BLaER1 treated with 17β-estradiol and CSF1 and Interleukin-3, amounts not matched to agents 10 nM and 100 nM (cell line): ENCODE measurements at regions not wholly inside any gene's neighbourhood (a gene's known extent, or its start where the extent isn't known, plus 50 kb on each side); places are given as distances from the start of the nearest gene placed in this dataset.
"Not testable (repeated sequence)": the region's sequence is repeated elsewhere in the genome, so short reads cannot be mapped to it uniquely, and the experiment has no call there.

Experiments used
- H3K27ac ChIP-seq, 11 experiments: shearing (Covaris generic); formaldehyde crosslinking; 2 replicates each; pipeline ENCODE4 v1.8.1; 2022
- H3K27me3 ChIP-seq, 11 experiments: shearing (Covaris generic); formaldehyde crosslinking; 2 replicates each; pipeline ENCODE4 v1.8.1; 2022
- H3K36me3 ChIP-seq, 11 experiments: shearing (Covaris generic); formaldehyde crosslinking; 2 replicates each; pipeline ENCODE4 v1.8.1; 2022
- H3K4me1 ChIP-seq, 10 experiments: shearing (Covaris generic); formaldehyde crosslinking; 2 replicates each; pipeline ENCODE4 v1.8.1; 2022
- H3K4me2 ChIP-seq, 11 experiments: shearing (Covaris generic); formaldehyde crosslinking; 2 replicates each; pipeline ENCODE4 v1.8.1; 2022
- H3K4me3 ChIP-seq, 10 experiments: shearing (Covaris generic); formaldehyde crosslinking; 2 replicates each; pipeline ENCODE4 v1.8.1; 2022
- H3K9ac ChIP-seq, 11 experiments: shearing (Covaris generic); formaldehyde crosslinking; 2 replicates each; pipeline ENCODE4 v1.8.1; 2022
- H3K9me3 ChIP-seq, 11 experiments: shearing (Covaris generic); formaldehyde crosslinking; replicated peaks in 1 of 11; 2 replicates each; pipeline ENCODE4 v1.8.1; 2022
- H4K20me1 ChIP-seq, 11 experiments: shearing (Covaris generic); formaldehyde crosslinking; 2 replicates each; pipeline ENCODE4 v1.8.1; 2022

DNA sequence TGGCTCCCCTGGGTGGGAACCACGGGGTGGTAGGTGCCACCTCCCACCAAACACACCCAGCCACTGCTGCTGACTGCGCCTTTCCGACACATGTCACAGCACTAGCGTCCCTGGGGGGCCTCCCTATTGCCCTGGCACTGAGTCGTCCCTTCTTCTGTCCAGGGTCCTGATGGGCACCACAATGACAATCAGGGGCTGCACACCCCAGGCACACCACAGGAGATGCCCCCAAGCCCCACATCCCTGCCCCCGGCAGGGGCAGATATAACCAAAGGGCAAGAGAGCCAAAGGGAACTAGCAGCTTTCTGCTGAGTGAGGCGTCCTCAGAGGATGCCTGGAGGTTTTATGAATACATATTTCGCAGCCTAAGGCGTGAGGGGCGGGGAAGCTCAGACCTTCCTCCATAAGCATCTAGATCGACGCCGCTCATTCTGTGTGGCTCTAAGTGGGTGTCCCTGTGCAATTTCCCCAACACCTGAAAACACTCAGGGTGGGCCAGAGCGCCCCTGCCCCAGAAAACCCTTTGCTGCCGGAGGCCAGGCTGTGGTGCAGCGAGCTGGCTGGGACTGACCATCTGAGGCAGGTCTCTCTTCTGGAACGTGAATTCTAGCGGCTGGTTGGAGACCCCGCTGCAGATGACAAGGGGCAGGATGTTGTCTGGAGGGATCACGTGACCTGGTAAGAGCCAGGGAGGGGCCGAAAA is 186.7 kb downstream of the KLRB1 start:
- not testable (repeated sequence) for H3K27me3 ChIP-seq, H4K20me1 ChIP-seq, H3K4me2 ChIP-seq, H3K4me3 ChIP-seq, H3K4me1 ChIP-seq, H3K27ac ChIP-seq, H3K9ac ChIP-seq, H3K9me3 ChIP-seq
- H3K36me3 ChIP-seq = peaks cover 0 to 16% (median 4%) of the 10 kb centered on the region in 11 experiments; a peak in 7 of 22 replicates

DNA sequence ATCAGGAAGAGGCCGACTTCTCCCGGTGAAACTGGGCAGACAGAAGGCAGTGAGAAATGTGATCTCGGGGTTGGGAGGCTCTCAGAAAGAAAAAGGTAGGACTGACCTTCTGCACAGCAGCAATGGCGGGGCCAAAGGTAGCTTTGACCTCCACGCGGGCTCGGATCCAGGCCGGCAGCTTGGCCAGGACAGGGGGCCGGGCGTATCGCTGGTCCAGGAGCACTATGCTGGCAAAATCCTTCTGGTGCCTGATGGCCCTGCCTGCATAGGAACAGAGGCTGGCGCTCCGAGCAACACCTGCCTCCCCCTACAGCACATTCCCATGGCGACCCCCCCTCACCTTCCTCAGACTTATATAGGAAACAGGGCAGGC is 189.1 kb downstream of the KLRB1 start:
- H3K9me3 ChIP-seq, H3K4me2 ChIP-seq, H3K27me3 ChIP-seq, H4K20me1 ChIP-seq, H3K27ac ChIP-seq, H3K9ac ChIP-seq, H3K36me3 ChIP-seq, H3K4me3 ChIP-seq: not testable (repeated sequence)
- peaks cover 0 to 13% (median 6%) of the 10 kb centered on the region in 10 experiments; a peak in 18 of 20 replicates for H3K4me1 ChIP-seq

DNA sequence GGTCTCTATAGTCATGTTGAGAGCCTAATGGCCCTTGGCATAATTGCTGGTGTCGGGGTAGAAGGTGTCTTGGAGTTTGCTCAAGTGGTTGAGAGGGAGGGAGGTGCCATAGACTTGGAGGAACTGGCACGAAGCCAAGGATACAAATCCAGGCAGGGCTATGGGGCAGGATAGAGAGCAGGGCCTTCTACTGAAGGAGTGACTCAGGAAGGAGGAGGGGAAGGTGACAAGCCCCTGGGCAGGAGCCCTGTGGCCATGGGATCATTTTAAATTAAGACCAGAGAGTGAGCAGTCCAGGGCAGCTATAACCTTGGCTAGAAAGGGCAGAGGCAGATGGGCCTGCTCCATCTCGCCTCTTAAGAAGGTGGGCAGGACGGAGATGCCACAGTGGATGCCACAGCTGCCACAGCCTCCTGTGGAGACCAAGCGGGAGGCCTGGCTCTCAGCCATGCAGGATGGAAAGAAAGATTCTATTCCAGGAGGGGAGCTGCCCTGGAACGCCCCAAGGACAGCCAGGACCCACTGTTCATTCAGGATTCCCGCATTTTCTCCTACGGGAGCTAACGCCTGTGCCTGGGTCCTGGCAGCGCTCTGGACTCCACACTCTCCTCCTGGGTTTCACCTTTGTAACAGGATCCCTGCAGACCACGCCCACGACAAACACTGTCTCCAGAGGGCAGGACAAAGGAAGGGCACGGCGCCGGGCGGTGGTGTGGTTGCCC is 189.6 kb downstream of the KLRB1 start:
- H3K36me3 ChIP-seq, H3K4me3 ChIP-seq, H3K9me3 ChIP-seq, H3K9ac ChIP-seq, H3K27ac ChIP-seq, H3K27me3 ChIP-seq, H4K20me1 ChIP-seq, H3K4me2 ChIP-seq: not testable (repeated sequence)
- peaks cover 0 to 16% (median 9%) of the 10 kb centered on the region in 10 experiments; a peak in 18 of 20 replicates for H3K4me1 ChIP-seq

GRCh38 chr12:9417341-9417740 is 190.4 kb downstream of the KLRB1 start:
- H4K20me1 ChIP-seq, H3K36me3 ChIP-seq, H3K27ac ChIP-seq, H3K9ac ChIP-seq, H3K4me3 ChIP-seq, H3K9me3 ChIP-seq, H3K27me3 ChIP-seq, H3K4me2 ChIP-seq: not testable (repeated sequence)
- peaks cover 5 to 23% (median 16%) of the 10 kb centered on the region in 10 experiments; a peak in 19 of 20 replicates for H3K4me1 ChIP-seq

- H3K4me1 ChIP-seq = peaks cover 10 to 30% (median 26%) of the 10 kb centered on the region in 10 experiments; a peak in 19 of 20 replicates
- not testable (repeated sequence) for H3K4me2 ChIP-seq, H3K27ac ChIP-seq, H3K27me3 ChIP-seq, H3K36me3 ChIP-seq, H3K4me3 ChIP-seq, H3K9me3 ChIP-seq, H3K9ac ChIP-seq, H4K20me1 ChIP-seq
These were observed 191.4 kb downstream of the KLRB1 start for GRCh38 chr12:9416346-9416745.

DNA sequence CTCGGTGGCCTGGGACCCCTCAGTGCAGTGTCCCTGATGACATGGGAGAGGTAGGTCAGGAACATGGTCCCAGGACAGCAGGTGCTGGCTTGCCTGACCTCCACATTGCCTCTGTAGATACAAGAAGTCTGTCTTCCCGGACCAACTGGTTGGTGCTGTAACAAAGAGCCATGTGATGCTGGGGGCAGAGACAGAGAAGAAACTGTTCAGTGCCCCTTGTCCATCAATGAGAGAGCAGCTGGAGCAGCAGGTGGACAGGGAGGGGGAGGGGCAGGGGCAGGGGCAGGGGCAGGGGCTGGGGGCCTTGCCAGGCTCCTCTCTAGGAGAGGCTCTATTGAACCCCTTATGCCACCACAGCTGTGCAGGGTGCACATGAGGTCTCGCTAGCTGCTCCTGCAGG is 191.8 kb downstream of the KLRB1 start:
- peaks cover 10 to 32% (median 28%) of the 10 kb centered on the region in 10 experiments; a peak in 19 of 20 replicates for H3K4me1 ChIP-seq
- H3K27ac ChIP-seq, H3K9ac ChIP-seq, H3K36me3 ChIP-seq, H3K4me2 ChIP-seq, H3K9me3 ChIP-seq, H4K20me1 ChIP-seq, H3K4me3 ChIP-seq, H3K27me3 ChIP-seq: not testable (repeated sequence)

DNA sequence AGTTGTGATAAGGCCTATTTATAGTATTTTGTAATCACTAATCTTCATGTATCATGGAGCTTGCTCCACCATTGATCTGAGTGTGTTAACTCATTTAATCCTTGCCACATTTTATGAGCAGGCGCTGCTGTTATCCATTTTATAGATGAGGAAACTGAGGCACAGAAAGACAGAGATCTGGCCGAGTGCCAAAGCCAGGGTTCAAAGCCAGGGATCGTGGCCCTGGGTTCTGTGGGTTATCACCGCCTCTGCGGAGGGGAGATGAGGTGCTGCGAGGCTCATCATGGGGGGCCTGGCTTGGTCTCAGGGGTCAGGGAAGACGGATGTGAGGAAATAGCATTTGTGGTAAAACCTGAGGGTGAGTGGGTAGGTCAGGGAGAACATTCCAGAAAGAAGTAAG is 193.9 kb downstream of the KLRB1 start:
- not testable (repeated sequence) for H3K36me3 ChIP-seq
- peak overlapping the region in 5 of 11 experiments; percentile 35 to 65 (median 45); a peak in 7 of 22 replicates for H3K27ac ChIP-seq

GRCh38 chr12:9412459-9412858 is 195.3 kb downstream of the KLRB1 start:
- not testable (repeated sequence) for H3K4me3 ChIP-seq, H3K36me3 ChIP-seq, H3K27me3 ChIP-seq, H3K9me3 ChIP-seq, H3K9ac ChIP-seq, H4K20me1 ChIP-seq
- H3K4me2 ChIP-seq = peak overlapping the region in 10 of 11 experiments; percentile 0 to 76 (median 60); a peak in 17 of 22 replicates
- H3K4me1 ChIP-seq = peaks cover 10 to 32% (median 28%) of the 10 kb centered on the region in 10 experiments; a peak in 19 of 20 replicates
- H3K27ac ChIP-seq = peak overlapping the region in 5 of 11 experiments; percentile 23 to 49 (median 39); a peak in 5 of 22 replicates

More for the DNA sequence above, 193.9 kb downstream of the KLRB1 start:
- H3K27me3 ChIP-seq, H3K9me3 ChIP-seq, H3K4me3 ChIP-seq, H4K20me1 ChIP-seq: not testable (repeated sequence)
- Histone ChIP-seq H3K4me1 (peaks cover 10 to 32% (median 28%) of the 10 kb centered on the region in 10 experiments; a peak in 19 of 20 replicates), H3K9ac (peak overlapping the region in 2 of 11 experiments; percentile 17 to 18; a peak in 2 of 22 replicates), H3K4me2 (peak overlapping the region; percentile 43 to 74 (median 70); a peak in 20 of 22 replicates)

GRCh38 chr12:9411616-9412268 is 196.0 kb downstream of the KLRB1 start:
- Histone ChIP-seq H3K4me2 (peak overlapping the region in 10 of 11 experiments; percentile 0 to 76 (median 60); a peak in 18 of 22 replicates), H3K4me1 (peaks cover 10 to 32% (median 28%) of the 10 kb centered on the region in 10 experiments; a peak in 19 of 20 replicates), H3K27ac (peak overlapping the region in 6 of 11 experiments; percentile 23 to 49 (median 36); a peak in 7 of 22 replicates)
- not testable (repeated sequence) for H3K27me3 ChIP-seq, H4K20me1 ChIP-seq, H3K9me3 ChIP-seq, H3K36me3 ChIP-seq, H3K9ac ChIP-seq, H3K4me3 ChIP-seq

GRCh38 chr12:9407425-9407748 is 199.2 kb upstream of the PZP start:
- H3K27me3 ChIP-seq, H3K9ac ChIP-seq, H3K4me3 ChIP-seq, H4K20me1 ChIP-seq, H3K4me2 ChIP-seq, H3K27ac ChIP-seq: not testable (repeated sequence)
- Histone ChIP-seq H3K9me3 (peaks cover 0 to 24% (median 17%) of the 10 kb centered on the region in 11 experiments; a peak in 15 of 22 replicates), H3K36me3 (peaks cover 0 to 28% (median 16%) of the 10 kb centered on the region in 11 experiments; a peak in 17 of 22 replicates), H3K4me1 (peaks cover 5 to 13% (median 11%) of the 10 kb centered on the region in 10 experiments; a peak in 18 of 20 replicates)
